22Rv1 (cell line): ENCODE measurements at regions not wholly inside any gene's neighbourhood (a gene's known extent, or its start where the extent isn't known, plus 50 kb on each side); places are given as distances from the start of the nearest gene placed in this dataset.

Experiments used
- H3K27ac ChIP-seq: fragments of 450-650 bp; 2 replicates; pipeline ENCODE4 v1.5.1; 2017
- CTCF ChIP-seq: fragments of 450-650 bp; IDR thresholded peaks from 2 replicates; pipeline ENCODE4 v1.5.1; 2017; ENCODE audit warnings: mild to moderate bottlenecking
- ZFX ChIP-seq: fragments of 450-650 bp; IDR thresholded peaks from 2 replicates; pipeline ENCODE4 v1.6.1; 2017; ENCODE audit warnings: antibody characterized with exemption, borderline replicate concordance

- H3K27ac ChIP-seq = no peak overlapping the region
- TF ChIP-seq ZFX = no peak
- no peak for TF ChIP-seq CTCF
Observed at GRCh38 chr2:122074201-122074600, 318.8 kb downstream of the TSN start.

GRCh38 chr2:122075381-122075780, 319.9 kb downstream of the TSN start:
- TF ChIP-seq CTCF (no peak), ZFX (no peak)
- no peak overlapping the region for H3K27ac ChIP-seq

- TF ChIP-seq ZFX (no peak), CTCF (no peak)
- H3K27ac ChIP-seq = no peak overlapping the region
Observed at GRCh38 chr2:122077114-122077513, 321.7 kb downstream of the TSN start.

GRCh38 chr2:122077771-122078170, 322.3 kb downstream of the TSN start:
- TF ChIP-seq CTCF (no peak), ZFX (no peak)
- H3K27ac ChIP-seq = no peak overlapping the region

- no peak overlapping the region for H3K27ac ChIP-seq
Observed at GRCh38 chr2:122078451-122078850, 323.0 kb downstream of the TSN start.

GRCh38 chr2:122079844-122080243, 324.4 kb downstream of the TSN start:
- H3K27ac ChIP-seq = no peak overlapping the region

More at GRCh38 chr2:122078451-122078850, 323.0 kb downstream of the TSN start:
- no peak for TF ChIP-seq CTCF
- TF ChIP-seq ZFX = no peak

GRCh38 chr2:122080316-122080715, 324.9 kb downstream of the TSN start:
- no peak for TF ChIP-seq ZFX
- TF ChIP-seq CTCF = no peak

More at GRCh38 chr2:122079844-122080243, 324.4 kb downstream of the TSN start:
- TF ChIP-seq CTCF (no peak), ZFX (no peak)

More at GRCh38 chr2:122080316-122080715, 324.9 kb downstream of the TSN start:
- H3K27ac ChIP-seq = no peak overlapping the region
